Left lung (tissue), 4 donors: ENCODE measurements at regions not wholly inside any gene's neighbourhood (a gene's known extent, or its start where the extent isn't known, plus 50 kb on each side); places are given as distances from the start of the nearest gene placed in this dataset.

ENCODE experiments used
- ATAC-seq: fragments of 200-7000 bp; cut with Tn5 transposase; one replicate; pipeline ENCODE4 v1.9.1; 2020; ENCODE audit warnings: moderate library complexity
- DNase-seq, 4 donors: peaks; one replicate each; pipeline ENCODE4 v3.0.0-alpha.2; 2013 to 2020
- H3K27ac ChIP-seq, 2 donors: fragments of 200-600 bp; sonication (generic) in 1 of 2; one replicate each; pipeline versions ENCODE4 v1.5.0 to v1.8.0; 2020 to 2021
- H3K27me3 ChIP-seq, 2 donors: fragments of 200-600 bp; sonication (generic) in 1 of 2; one replicate each; pipeline versions ENCODE4 v1.5.0 to v1.8.0; 2020 to 2021
- H3K36me3 ChIP-seq, 2 donors: fragments of 200-600 bp; sonication (generic) in 1 of 2; one replicate each; pipeline versions ENCODE4 v1.5.0 to v1.8.0; 2020 to 2021
- H3K4me1 ChIP-seq, 2 donors: fragments of 200-600 bp; one replicate each; pipeline ENCODE4 v1.8.0; 2021
- H3K4me3 ChIP-seq, 2 donors: fragments of 200-600 bp; sonication (generic) in 1 of 2; one replicate each; pipeline versions ENCODE4 v1.5.0 to v1.8.0; 2020 to 2021; ENCODE audit warnings: mild to moderate bottlenecking in 1 of 2
- H3K9me3 ChIP-seq, 2 donors: fragments of 200-600 bp; sonication (generic) in 1 of 2; one replicate each; pipeline versions ENCODE4 v1.5.0 to v1.8.0; 2020 to 2021
- CTCF ChIP-seq, 2 donors: fragments of 200-600 bp; sonication (generic) in 1 of 2; IDR thresholded peaks; one replicate each; pipeline versions ENCODE4 v1.5.0 to v1.8.0; 2021; ENCODE audit warnings: antibody characterized with exemption in 2 of 2
- intact Hi-C, 2 donors: fragments of 100-400 bp; cut with DNase I; formaldehyde crosslinking; loops; one replicate each; pipeline versions ENCODE4 v1.11.2 to v1.14.2; 2022
- donor health status: DM: no; HTN: yes; CAD: no.
- donor health status: DM: no; HTN: no; CAD: no.

GRCh38 chr1:115924770-115925169 lies 51.5 kb upstream of the SLC22A15 start:
- DNase-seq = no peak
- no peak overlapping the region for H3K27ac ChIP-seq
- no peak for TF ChIP-seq CTCF (IDR thresholded peaks at IDR 0.05)
- no peaks in the 10 kb centered on the region for H3K27me3 ChIP-seq
- no peaks in the 10 kb centered on the region for H3K36me3 ChIP-seq
- no peaks in the 10 kb centered on the region for H3K4me1 ChIP-seq
- no peak overlapping the region for H3K4me3 ChIP-seq
- H3K9me3 ChIP-seq = no peaks in the 10 kb centered on the region
- intact Hi-C loops = no loop called here
- no peak for ATAC-seq

GRCh38 chr1:115925467-115925866 lies 50.8 kb upstream of the SLC22A15 start:
- no peaks in the 10 kb centered on the region for H3K4me1 ChIP-seq
- H3K36me3 ChIP-seq = no peaks in the 10 kb centered on the region
- ATAC-seq (no peak), DNase-seq (no peak)
- intact Hi-C loops = no loop called here
- H3K27me3 ChIP-seq = no peaks in the 10 kb centered on the region
- no peak overlapping the region for H3K4me3 ChIP-seq
- no peaks in the 10 kb centered on the region for H3K9me3 ChIP-seq
- no peak overlapping the region for H3K27ac ChIP-seq
- no peak for TF ChIP-seq CTCF (IDR thresholded peaks at IDR 0.05)
